ENCODE measurements at regions not wholly inside any gene's neighbourhood (a gene's known extent, or its start where the extent isn't known, plus 50 kb on each side); places are given as distances from the start of the nearest gene placed in this dataset.

- TF ChIP-seq ZNF512 (CRISPR knock-in tag; IDR thresholded peaks at IDR 0.05; ENCODE audit: borderline replicate concordance) (no peak), SP1 (CRISPR knock-in tag; conservative IDR thresholded peaks at IDR 0.05) (no peak), ZNF232 (CRISPR knock-in tag; IDR thresholded peaks at IDR 0.05) (no peak), GTF2I (CRISPR knock-in tag; conservative IDR thresholded peaks at IDR 0.05) (no peak), TEAD4 (CRISPR knock-in tag; IDR thresholded peaks at IDR 0.05) (no peak)
- TF ChIP-seq, protein P1, sequence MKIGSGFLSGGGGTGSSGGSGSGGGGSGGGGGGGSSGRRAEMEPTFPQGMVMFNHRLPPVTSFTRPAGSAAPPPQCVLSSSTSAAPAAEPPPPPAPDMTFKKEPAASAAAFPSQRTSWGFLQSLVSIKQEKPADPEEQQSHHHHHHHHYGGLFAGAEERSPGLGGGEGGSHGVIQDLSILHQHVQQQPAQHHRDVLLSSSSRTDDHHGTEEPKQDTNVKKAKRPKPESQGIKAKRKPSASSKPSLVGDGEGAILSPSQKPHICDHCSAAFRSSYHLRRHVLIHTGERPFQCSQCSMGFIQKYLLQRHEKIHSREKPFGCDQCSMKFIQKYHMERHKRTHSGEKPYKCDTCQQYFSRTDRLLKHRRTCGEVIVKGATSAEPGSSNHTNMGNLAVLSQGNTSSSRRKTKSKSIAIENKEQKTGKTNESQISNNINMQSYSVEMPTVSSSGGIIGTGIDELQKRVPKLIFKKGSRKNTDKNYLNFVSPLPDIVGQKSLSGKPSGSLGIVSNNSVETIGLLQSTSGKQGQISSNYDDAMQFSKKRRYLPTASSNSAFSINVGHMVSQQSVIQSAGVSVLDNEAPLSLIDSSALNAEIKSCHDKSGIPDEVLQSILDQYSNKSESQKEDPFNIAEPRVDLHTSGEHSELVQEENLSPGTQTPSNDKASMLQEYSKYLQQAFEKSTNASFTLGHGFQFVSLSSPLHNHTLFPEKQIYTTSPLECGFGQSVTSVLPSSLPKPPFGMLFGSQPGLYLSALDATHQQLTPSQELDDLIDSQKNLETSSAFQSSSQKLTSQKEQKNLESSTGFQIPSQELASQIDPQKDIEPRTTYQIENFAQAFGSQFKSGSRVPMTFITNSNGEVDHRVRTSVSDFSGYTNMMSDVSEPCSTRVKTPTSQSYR (CRISPR knock-in tag; IDR thresholded peaks at IDR 0.05), result no peak
These were observed 529.8 kb upstream of the CNTNAP5 start (continued) for GRCh38 chr2:123495241-123495640.

- DNase-seq (ENCODE audit: low spot score) (no peak), ATAC-seq (no peak)
- Mint-ChIP-seq H3K4me1 (no peaks in the 10 kb centered on the region), H3K27me3 (ENCODE audit: low read depth) (no peaks in the 10 kb centered on the region), H3K4me3 (no peak overlapping the region), H3K36me3 (no peaks in the 10 kb centered on the region), H3K27ac (no peak overlapping the region), H3K9me3 (peaks cover 15% of the 10 kb centered on the region)
- TF ChIP-seq ESRRA (CRISPR knock-in tag; IDR thresholded peaks at IDR 0.05; ENCODE audit: borderline replicate concordance) (no peak), NR3C1 (CRISPR knock-in tag; conservative IDR thresholded peaks at IDR 0.05; ENCODE audit: low read depth) (no peak), NFE2L1 (CRISPR knock-in tag; IDR thresholded peaks at IDR 0.05) (no peak), ZNF416 (CRISPR knock-in tag; IDR thresholded peaks at IDR 0.05) (no peak), ATF1 (CRISPR knock-in tag; IDR thresholded peaks at IDR 0.05) (no peak), MYBL2 (CRISPR knock-in tag; IDR thresholded peaks at IDR 0.05) (no peak), ZNF219 (CRISPR knock-in tag; IDR thresholded peaks at IDR 0.05; ENCODE audit: borderline replicate concordance) (no peak), RELA (CRISPR knock-in tag; IDR thresholded peaks at IDR 0.05; ENCODE audit: borderline replicate concordance) (no peak), ZNF121 (CRISPR knock-in tag; IDR thresholded peaks at IDR 0.05) (no peak), PRRX2 (CRISPR knock-in tag; IDR thresholded peaks at IDR 0.05) (no peak), IRF2 (CRISPR knock-in tag; IDR thresholded peaks at IDR 0.05; ENCODE audit: borderline replicate concordance, low read depth) (no peak), ZNF671 (CRISPR knock-in tag; IDR thresholded peaks at IDR 0.05) (no peak), FOXP1 (CRISPR knock-in tag; IDR thresholded peaks at IDR 0.05; ENCODE audit: borderline replicate concordance) (no peak), HMGXB4 (CRISPR knock-in tag; IDR thresholded peaks at IDR 0.05) (no peak)
- TF ChIP-seq, protein P2, sequence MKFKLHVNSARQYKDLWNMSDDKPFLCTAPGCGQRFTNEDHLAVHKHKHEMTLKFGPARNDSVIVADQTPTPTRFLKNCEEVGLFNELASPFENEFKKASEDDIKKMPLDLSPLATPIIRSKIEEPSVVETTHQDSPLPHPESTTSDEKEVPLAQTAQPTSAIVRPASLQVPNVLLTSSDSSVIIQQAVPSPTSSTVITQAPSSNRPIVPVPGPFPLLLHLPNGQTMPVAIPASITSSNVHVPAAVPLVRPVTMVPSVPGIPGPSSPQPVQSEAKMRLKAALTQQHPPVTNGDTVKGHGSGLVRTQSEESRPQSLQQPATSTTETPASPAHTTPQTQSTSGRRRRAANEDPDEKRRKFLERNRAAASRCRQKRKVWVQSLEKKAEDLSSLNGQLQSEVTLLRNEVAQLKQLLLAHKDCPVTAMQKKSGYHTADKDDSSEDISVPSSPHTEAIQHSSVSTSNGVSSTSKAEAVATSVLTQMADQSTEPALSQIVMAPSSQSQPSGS (CRISPR knock-in tag; IDR thresholded peaks at IDR 0.05; ENCODE audit: borderline replicate concordance, low read depth), result no peak
- TF ChIP-seq, protein P3, sequence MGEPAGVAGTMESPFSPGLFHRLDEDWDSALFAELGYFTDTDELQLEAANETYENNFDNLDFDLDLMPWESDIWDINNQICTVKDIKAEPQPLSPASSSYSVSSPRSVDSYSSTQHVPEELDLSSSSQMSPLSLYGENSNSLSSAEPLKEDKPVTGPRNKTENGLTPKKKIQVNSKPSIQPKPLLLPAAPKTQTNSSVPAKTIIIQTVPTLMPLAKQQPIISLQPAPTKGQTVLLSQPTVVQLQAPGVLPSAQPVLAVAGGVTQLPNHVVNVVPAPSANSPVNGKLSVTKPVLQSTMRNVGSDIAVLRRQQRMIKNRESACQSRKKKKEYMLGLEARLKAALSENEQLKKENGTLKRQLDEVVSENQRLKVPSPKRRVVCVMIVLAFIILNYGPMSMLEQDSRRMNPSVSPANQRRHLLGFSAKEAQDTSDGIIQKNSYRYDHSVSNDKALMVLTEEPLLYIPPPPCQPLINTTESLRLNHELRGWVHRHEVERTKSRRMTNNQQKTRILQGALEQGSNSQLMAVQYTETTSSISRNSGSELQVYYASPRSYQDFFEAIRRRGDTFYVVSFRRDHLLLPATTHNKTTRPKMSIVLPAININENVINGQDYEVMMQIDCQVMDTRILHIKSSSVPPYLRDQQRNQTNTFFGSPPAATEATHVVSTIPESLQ (CRISPR knock-in tag; IDR thresholded peaks at IDR 0.05), result no peak
- TF ChIP-seq, protein P4, sequence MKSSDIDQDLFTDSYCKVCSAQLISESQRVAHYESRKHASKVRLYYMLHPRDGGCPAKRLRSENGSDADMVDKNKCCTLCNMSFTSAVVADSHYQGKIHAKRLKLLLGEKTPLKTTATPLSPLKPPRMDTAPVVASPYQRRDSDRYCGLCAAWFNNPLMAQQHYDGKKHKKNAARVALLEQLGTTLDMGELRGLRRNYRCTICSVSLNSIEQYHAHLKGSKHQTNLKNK (CRISPR knock-in tag; IDR thresholded peaks at IDR 0.05), result no peak
- TF ChIP-seq, protein P5, sequence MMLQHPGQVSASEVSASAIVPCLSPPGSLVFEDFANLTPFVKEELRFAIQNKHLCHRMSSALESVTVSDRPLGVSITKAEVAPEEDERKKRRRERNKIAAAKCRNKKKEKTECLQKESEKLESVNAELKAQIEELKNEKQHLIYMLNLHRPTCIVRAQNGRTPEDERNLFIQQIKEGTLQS (CRISPR knock-in tag; conservative IDR thresholded peaks at IDR 0.05), result no peak
- TF ChIP-seq, protein P6, sequence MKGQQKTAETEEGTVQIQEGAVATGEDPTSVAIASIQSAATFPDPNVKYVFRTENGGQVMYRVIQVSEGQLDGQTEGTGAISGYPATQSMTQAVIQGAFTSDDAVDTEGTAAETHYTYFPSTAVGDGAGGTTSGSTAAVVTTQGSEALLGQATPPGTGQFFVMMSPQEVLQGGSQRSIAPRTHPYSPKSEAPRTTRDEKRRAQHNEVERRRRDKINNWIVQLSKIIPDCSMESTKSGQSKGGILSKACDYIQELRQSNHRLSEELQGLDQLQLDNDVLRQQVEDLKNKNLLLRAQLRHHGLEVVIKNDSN (CRISPR knock-in tag; IDR thresholded peaks at IDR 0.05), result no peak
- ChIA-PET CTCF (no interaction called here), POLR2A (no interaction called here)
These were observed 524.7 kb upstream of the CNTNAP5 start for GRCh38 chr2:123500346-123500745.

Measured in WTC11 (cell line).